H1 (cell line): ENCODE measurements at regions not wholly inside any gene's neighbourhood (a gene's known extent, or its start where the extent isn't known, plus 50 kb on each side); places are given as distances from the start of the nearest gene placed in this dataset.

Experiments
- CTCF ChIA-PET: fragments of 300-600 bp; sonication (Branson Sonifier 250); formaldehyde crosslinking; loops from one replicate; lab custom pipeline; 2021; ENCODE audit not compliant: partially characterized antibody; lab: Charles Lee
- POLR2A ChIA-PET: fragments of 300-600 bp; sonication (Branson Sonifier 250); formaldehyde crosslinking; loops from one replicate; lab custom pipeline; 2021; ENCODE audit warnings: inconsistent platforms; ENCODE audit not compliant: partially characterized antibody; lab: Charles Lee
- DNase-seq, 2 experiments: peaks; one replicate each; pipeline versions ENCODE4 v3.0.0 to v3.0.0-alpha.2; 2010 to 2022; ENCODE audit warnings: low spot score in 2 of 2, low read depth in 1 of 2, mixed read lengths in 1 of 2
- FAIRE-seq: peaks from 2 replicates; lab custom pipeline; 2011; peaks lifted over from hg19 to GRCh38; lab: Jason Lieb, UNC
- H2AFZ ChIP-seq: 2 replicates; pipeline ENCODE4 v1.8.1; 2012; ENCODE audit warnings: low read length, inconsistent platforms
- H2AK5ac ChIP-seq: 2 replicates; pipeline ENCODE4 v1.6.1; 2013; ENCODE audit warnings: low read depth, low read length
- H2BK120ac ChIP-seq: replicated peaks from 2 replicates; pipeline ENCODE3; 2013; ENCODE audit warnings: low read depth, low read length, inconsistent platforms
- H2BK12ac ChIP-seq: 2 replicates; pipeline ENCODE4 v1.6.1; 2013; ENCODE audit warnings: low read depth, low read length
- H2BK15ac ChIP-seq: 2 replicates; pipeline ENCODE4 v1.6.1; 2013; ENCODE audit warnings: low read length
- H2BK20ac ChIP-seq: 2 replicates; pipeline ENCODE4 v1.6.1; 2013; ENCODE audit warnings: low read length
- H2BK5ac ChIP-seq: 2 replicates; pipeline ENCODE4 v1.6.1; 2013; ENCODE audit warnings: low read depth, low read length
- H3K14ac ChIP-seq: 2 replicates; pipeline ENCODE4 v1.6.1; 2013; ENCODE audit warnings: inconsistent platforms; ENCODE audit not compliant: insufficient read length
- H3K18ac ChIP-seq: 2 replicates; pipeline ENCODE4 v1.6.1; 2013; ENCODE audit warnings: low read length; ENCODE audit errors: extremely low read depth
- H3K23ac ChIP-seq: 2 replicates; pipeline ENCODE4 v1.6.1; 2013; ENCODE audit warnings: inconsistent platforms; ENCODE audit not compliant: insufficient read length
- H3K23me2 ChIP-seq: 2 replicates; pipeline ENCODE4 v1.6.1; 2013; ENCODE audit warnings: low read depth, low read length
- H3K27ac ChIP-seq: 2 replicates; pipeline ENCODE4 v1.6.1; 2011; ENCODE audit warnings: low read depth, low read length, inconsistent platforms
- H3K27me3 ChIP-seq, 4 experiments: replicated peaks in 1 of 4; 1 replicate in 1 of 4; 2 replicates in 3 of 4; pipeline versions ENCODE4 v1.6.1 to v1.8.1; 2011 to 2013; ENCODE audit warnings: low read length in 3 of 4, mild to moderate bottlenecking in 3 of 4, inconsistent platforms in 2 of 4, mixed read lengths in 2 of 4, moderate library complexity in 1 of 4; ENCODE audit not compliant: control insufficient read depth in 3 of 4, insufficient read depth in 3 of 4; ENCODE audit errors: extremely low read depth in 1 of 4
- H3K36me3 ChIP-seq, 4 experiments: 2 replicates each; pipeline versions ENCODE4 v1.6.1 to v1.8.1; 2011 to 2013; ENCODE audit warnings: mild to moderate bottlenecking in 4 of 4, low read length in 3 of 4, moderate library complexity in 2 of 4, control low read depth in 1 of 4, inconsistent platforms in 1 of 4; ENCODE audit not compliant: insufficient read depth in 4 of 4, control insufficient read depth in 2 of 4
- H3K4ac ChIP-seq: replicated peaks from 2 replicates; pipeline ENCODE3; 2013; ENCODE audit warnings: low read length, low read depth, mixed read lengths, inconsistent platforms; ENCODE audit not compliant: insufficient read length
- H3K4me1 ChIP-seq, 4 experiments: replicated peaks in 1 of 4; 1 replicate in 1 of 4; 2 replicates in 3 of 4; pipeline versions ENCODE4 v1.6.1 to v1.8.1; 2011 to 2013; ENCODE audit warnings: low read length in 3 of 4, inconsistent platforms in 2 of 4, mixed read lengths in 1 of 4; ENCODE audit not compliant: insufficient read depth in 4 of 4, control insufficient read depth in 3 of 4
- H3K4me2 ChIP-seq, 2 experiments: 2 replicates each; pipeline versions ENCODE4 v1.6.1 to v1.8.1; 2011 to 2013; ENCODE audit warnings: low read depth in 2 of 2, low read length in 2 of 2, control low read depth in 1 of 2, inconsistent platforms in 1 of 2, mild to moderate bottlenecking in 1 of 2; ENCODE audit not compliant: insufficient read depth in 1 of 2
- H3K4me3 ChIP-seq, 4 experiments: fragments of 200-600, 300-600 bp in 1 of 4; sonication (generic), shearing (Covaris generic), sonication (Bioruptor Twin) in 1 of 4; 2 replicates each; pipeline versions ENCODE4 v1.5.1 to v1.8.1; 2011 to 2016; ENCODE audit warnings: low read length in 4 of 4, low read depth in 3 of 4, control low read depth in 2 of 4, inconsistent platforms in 2 of 4, mild to moderate bottlenecking in 2 of 4, mixed read lengths in 1 of 4, moderate library complexity in 1 of 4; ENCODE audit not compliant: insufficient read depth in 2 of 4; ENCODE audit errors: extremely low read depth in 1 of 4
- H3K56ac ChIP-seq: replicated peaks from 2 replicates; pipeline ENCODE3; 2013; ENCODE audit warnings: low read depth, mild to moderate bottlenecking, mixed read lengths, low read length, inconsistent platforms; ENCODE audit not compliant: insufficient read length
- H3K79me1 ChIP-seq: 2 replicates; pipeline ENCODE4 v1.6.1; 2013; ENCODE audit warnings: low read depth, low read length, control low read depth
- H3K79me2 ChIP-seq, 2 experiments: 2 replicates each; pipeline versions ENCODE4 v1.6.1 to v1.8.1; 2012 to 2013; ENCODE audit warnings: low read length in 2 of 2, mild to moderate bottlenecking in 2 of 2, inconsistent platforms in 1 of 2; ENCODE audit not compliant: insufficient read depth in 2 of 2, control insufficient read depth in 1 of 2
- H3K9ac ChIP-seq, 4 experiments: replicated peaks in 1 of 4; 1 replicate in 1 of 4; 2 replicates in 3 of 4; pipeline versions ENCODE4 v1.6.1 to v1.8.1; 2011 to 2013; ENCODE audit warnings: low read depth in 3 of 4, low read length in 3 of 4, control low read depth in 2 of 4, mild to moderate bottlenecking in 2 of 4, moderate library complexity in 2 of 4, inconsistent platforms in 1 of 4; ENCODE audit errors: extremely low read depth in 1 of 4
- H3K9me3 ChIP-seq, 2 experiments: 2 replicates each; pipeline versions ENCODE4 v1.6.1 to v1.8.1; 2012 to 2013; ENCODE audit warnings: mild to moderate bottlenecking in 2 of 2, moderate library complexity in 2 of 2, control low read depth in 1 of 2, inconsistent platforms in 1 of 2, low read depth in 1 of 2, low read length in 1 of 2, mixed read lengths in 1 of 2; ENCODE audit not compliant: insufficient read depth in 2 of 2
- H4K20me1 ChIP-seq, 2 experiments: replicated peaks in 1 of 2; 2 replicates each; pipeline versions ENCODE3 to v1.8.1; 2011 to 2013; ENCODE audit warnings: inconsistent platforms in 2 of 2, low read length in 2 of 2, mild to moderate bottlenecking in 1 of 2; ENCODE audit not compliant: insufficient read depth in 2 of 2, control insufficient read depth in 1 of 2
- H4K5ac ChIP-seq: 2 replicates; pipeline ENCODE4 v1.6.1; 2013; ENCODE audit warnings: low read length, low read depth, mixed read lengths, inconsistent platforms; ENCODE audit not compliant: insufficient read length
- H4K8ac ChIP-seq: 2 replicates; pipeline ENCODE4 v1.8.0; 2013; ENCODE audit warnings: mild to moderate bottlenecking, moderate library complexity, low read length, inconsistent platforms; ENCODE audit not compliant: insufficient read depth; ENCODE audit errors: extremely low read depth
- H4K91ac ChIP-seq: replicated peaks from 2 replicates; pipeline ENCODE3; 2013; ENCODE audit warnings: low read length, mixed read lengths, inconsistent platforms; ENCODE audit not compliant: insufficient read length
- HDAC6 ChIP-seq: IDR thresholded peaks from one replicate; pipeline ENCODE4 v1.7.1; 2012; ENCODE audit warnings: low read depth, mild to moderate bottlenecking, inconsistent platforms, low read length, moderate library complexity

DNA sequence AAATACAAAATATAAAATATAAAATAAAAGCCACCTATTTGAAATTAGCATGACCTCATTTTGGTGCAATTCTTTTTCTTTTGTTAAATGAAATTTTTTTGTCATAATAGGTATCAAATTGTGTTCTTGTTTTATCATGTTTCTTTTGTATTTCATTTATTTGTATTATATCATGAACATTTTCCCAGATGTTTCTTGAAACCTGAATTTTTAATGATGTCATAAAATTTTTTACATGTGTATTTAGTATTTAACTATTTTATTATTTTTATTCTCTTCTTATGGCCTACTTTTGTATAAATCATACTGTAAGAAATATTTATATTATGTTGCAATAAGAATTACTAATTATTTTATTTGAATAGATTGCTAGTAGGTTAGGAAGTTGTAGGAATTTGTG is 361.7 kb downstream of the TMEM161B start:
- Histone ChIP-seq H4K5ac (no peak overlapping the region), H3K4me2 (no peak overlapping the region), H3K14ac (no peak overlapping the region), H2BK5ac (no peak overlapping the region), H2AK5ac (no peak overlapping the region), H3K56ac (no peak overlapping the region), H4K20me1 (no peaks in the 10 kb centered on the region), H3K79me1 (no peaks in the 10 kb centered on the region), H3K18ac (no peak overlapping the region), H3K9me3 (no peaks in the 10 kb centered on the region), H3K23ac (no peak overlapping the region), H2BK120ac (no peak overlapping the region), H4K8ac (no peak overlapping the region), H2BK20ac (no peak overlapping the region), H2AFZ (no peak overlapping the region), H3K27me3 (no peaks in the 10 kb centered on the region), H3K4ac (no peak overlapping the region), H2BK15ac (no peak overlapping the region), H3K36me3 (no peaks in the 10 kb centered on the region), H3K27ac (no peak overlapping the region), H3K79me2 (no peaks in the 10 kb centered on the region), H3K23me2 (no peaks in the 10 kb centered on the region), H4K91ac (no peak overlapping the region), H2BK12ac (no peak overlapping the region), H3K4me1 (peaks cover 0 to 5% (median 0%) of the 10 kb centered on the region in 4 experiments; a peak in 2 of 7 replicates), H3K9ac (no peak overlapping the region), H3K4me3 (no peak overlapping the region)
- ChIA-PET POLR2A (no interaction called here), CTCF (no interaction called here)
- no peak for TF ChIP-seq HDAC6
- FAIRE-seq (no peak), DNase-seq (no peak)
